ENCODE measurements at regions not wholly inside any gene's neighbourhood (a gene's known extent, or its start where the extent isn't known, plus 50 kb on each side); places are given as distances from the start of the nearest gene placed in this dataset.

GRCh38 chr18:11274144-11274794 lies 124.9 kb upstream of the PIEZO2 start (continued):
- TF ChIP-seq, protein P1, sequence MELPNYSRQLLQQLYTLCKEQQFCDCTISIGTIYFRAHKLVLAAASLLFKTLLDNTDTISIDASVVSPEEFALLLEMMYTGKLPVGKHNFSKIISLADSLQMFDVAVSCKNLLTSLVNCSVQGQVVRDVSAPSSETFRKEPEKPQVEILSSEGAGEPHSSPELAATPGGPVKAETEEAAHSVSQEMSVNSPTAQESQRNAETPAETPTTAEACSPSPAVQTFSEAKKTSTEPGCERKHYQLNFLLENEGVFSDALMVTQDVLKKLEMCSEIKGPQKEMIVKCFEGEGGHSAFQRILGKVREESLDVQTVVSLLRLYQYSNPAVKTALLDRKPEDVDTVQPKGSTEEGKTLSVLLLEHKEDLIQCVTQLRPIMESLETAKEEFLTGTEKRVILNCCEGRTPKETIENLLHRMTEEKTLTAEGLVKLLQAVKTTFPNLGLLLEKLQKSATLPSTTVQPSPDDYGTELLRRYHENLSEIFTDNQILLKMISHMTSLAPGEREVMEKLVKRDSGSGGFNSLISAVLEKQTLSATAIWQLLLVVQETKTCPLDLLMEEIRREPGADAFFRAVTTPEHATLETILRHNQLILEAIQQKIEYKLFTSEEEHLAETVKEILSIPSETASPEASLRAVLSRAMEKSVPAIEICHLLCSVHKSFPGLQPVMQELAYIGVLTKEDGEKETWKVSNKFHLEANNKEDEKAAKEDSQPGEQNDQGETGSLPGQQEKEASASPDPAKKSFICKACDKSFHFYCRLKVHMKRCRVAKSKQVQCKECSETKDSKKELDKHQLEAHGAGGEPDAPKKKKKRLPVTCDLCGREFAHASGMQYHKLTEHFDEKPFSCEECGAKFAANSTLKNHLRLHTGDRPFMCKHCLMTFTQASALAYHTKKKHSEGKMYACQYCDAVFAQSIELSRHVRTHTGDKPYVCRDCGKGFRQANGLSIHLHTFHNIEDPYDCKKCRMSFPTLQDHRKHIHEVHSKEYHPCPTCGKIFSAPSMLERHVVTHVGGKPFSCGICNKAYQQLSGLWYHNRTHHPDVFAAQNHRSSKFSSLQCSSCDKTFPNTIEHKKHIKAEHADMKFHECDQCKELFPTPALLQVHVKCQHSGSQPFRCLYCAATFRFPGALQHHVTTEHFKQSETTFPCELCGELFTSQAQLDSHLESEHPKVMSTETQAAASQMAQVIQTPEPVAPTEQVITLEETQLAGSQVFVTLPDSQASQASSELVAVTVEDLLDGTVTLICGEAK (IDR thresholded peaks at IDR 0.05), result no peak
- TF ChIP-seq, protein P1 (CRISPR knock-in tag; IDR thresholded peaks at IDR 0.05), result no peak
- TF ChIP-seq WIZ (CRISPR knock-in tag; IDR thresholded peaks at IDR 0.05) (no peak; the same call in 1 of the 2 replicates), SRY (CRISPR knock-in tag; IDR thresholded peaks at IDR 0.05) (no peak), KAT7 (CRISPR knock-in tag; IDR thresholded peaks at IDR 0.05; ENCODE audit: borderline replicate concordance) (no peak), KLF9 (CRISPR knock-in tag; IDR thresholded peaks at IDR 0.05; ENCODE audit: low read depth) (no peak), PCBP1 (IDR thresholded peaks at IDR 0.05; ENCODE audit: borderline replicate concordance, low read depth, low read length) (no peak), ARHGAP35 (CRISPR knock-in tag; IDR thresholded peaks at IDR 0.05; ENCODE audit: borderline replicate concordance) (no peak), ZNF33A (CRISPR knock-in tag; IDR thresholded peaks at IDR 0.05; ENCODE audit: borderline replicate concordance) (no peak), ZNF550 (CRISPR knock-in tag; IDR thresholded peaks at IDR 0.05; ENCODE audit: borderline replicate concordance) (no peak), EED (CRISPR knock-in tag; IDR thresholded peaks at IDR 0.05) (no peak), ZNF788 (CRISPR knock-in tag; IDR thresholded peaks at IDR 0.05; ENCODE audit: borderline replicate concordance) (no peak; the same call in 1 of the 2 replicates), ZNF879 (CRISPR knock-in tag; IDR thresholded peaks at IDR 0.05) (no peak)
- TF ChIP-seq, protein P2, sequence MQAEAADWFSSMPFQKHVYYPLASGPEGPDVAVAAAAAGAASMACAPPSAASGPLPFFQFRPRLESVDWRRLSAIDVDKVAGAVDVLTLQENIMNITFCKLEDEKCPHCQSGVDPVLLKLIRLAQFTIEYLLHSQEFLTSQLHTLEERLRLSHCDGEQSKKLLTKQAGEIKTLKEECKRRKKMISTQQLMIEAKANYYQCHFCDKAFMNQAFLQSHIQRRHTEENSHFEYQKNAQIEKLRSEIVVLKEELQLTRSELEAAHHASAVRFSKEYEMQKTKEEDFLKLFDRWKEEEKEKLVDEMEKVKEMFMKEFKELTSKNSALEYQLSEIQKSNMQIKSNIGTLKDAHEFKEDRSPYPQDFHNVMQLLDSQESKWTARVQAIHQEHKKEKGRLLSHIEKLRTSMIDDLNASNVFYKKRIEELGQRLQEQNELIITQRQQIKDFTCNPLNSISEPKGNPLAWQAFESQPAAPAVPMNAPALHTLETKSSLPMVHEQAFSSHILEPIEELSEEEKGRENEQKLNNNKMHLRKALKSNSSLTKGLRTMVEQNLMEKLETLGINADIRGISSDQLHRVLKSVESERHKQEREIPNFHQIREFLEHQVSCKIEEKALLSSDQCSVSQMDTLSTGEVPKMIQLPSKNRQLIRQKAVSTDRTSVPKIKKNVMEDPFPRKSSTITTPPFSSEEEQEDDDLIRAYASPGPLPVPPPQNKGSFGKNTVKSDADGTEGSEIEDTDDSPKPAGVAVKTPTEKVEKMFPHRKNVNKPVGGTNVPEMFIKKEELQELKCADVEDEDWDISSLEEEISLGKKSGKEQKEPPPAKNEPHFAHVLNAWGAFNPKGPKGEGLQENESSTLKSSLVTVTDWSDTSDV (CRISPR knock-in tag; IDR thresholded peaks at IDR 0.05), result no peak
- TF ChIP-seq, protein P3, sequence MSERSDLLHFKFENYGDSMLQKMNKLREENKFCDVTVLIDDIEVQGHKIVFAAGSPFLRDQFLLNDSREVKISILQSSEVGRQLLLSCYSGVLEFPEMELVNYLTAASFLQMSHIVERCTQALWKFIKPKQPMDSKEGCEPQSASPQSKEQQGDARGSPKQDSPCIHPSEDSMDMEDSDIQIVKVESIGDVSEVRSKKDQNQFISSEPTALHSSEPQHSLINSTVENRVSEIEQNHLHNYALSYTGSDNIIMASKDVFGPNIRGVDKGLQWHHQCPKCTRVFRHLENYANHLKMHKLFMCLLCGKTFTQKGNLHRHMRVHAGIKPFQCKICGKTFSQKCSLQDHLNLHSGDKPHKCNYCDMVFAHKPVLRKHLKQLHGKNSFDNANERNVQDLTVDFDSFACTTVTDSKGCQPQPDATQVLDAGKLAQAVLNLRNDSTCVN (CRISPR knock-in tag; IDR thresholded peaks at IDR 0.05; ENCODE audit: borderline replicate concordance), result no peak
- TF ChIP-seq, protein P4, sequence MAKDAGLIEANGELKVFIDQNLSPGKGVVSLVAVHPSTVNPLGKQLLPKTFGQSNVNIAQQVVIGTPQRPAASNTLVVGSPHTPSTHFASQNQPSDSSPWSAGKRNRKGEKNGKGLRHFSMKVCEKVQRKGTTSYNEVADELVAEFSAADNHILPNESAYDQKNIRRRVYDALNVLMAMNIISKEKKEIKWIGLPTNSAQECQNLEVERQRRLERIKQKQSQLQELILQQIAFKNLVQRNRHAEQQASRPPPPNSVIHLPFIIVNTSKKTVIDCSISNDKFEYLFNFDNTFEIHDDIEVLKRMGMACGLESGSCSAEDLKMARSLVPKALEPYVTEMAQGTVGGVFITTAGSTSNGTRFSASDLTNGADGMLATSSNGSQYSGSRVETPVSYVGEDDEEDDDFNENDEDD (CRISPR knock-in tag; IDR thresholded peaks at IDR 0.05; ENCODE audit: borderline replicate concordance), result no peak
